GM12878 (cell line): ENCODE measurements at regions not wholly inside any gene's neighbourhood (a gene's known extent, or its start where the extent isn't known, plus 50 kb on each side); places are given as distances from the start of the nearest gene placed in this dataset.
A peak's percentile ranks its signal among the peaks of the same experiment; 100 is the strongest.

ENCODE experiments used
- ATAC-seq: fragments of 200-7000 bp; cut with Tn5 transposase; 3 replicates; pipeline ENCODE4 v1.9.1; 2020; ENCODE audit warnings: mild to moderate bottlenecking, moderate library complexity
- BruUV-seq: library from RNA; stranded (reverse); fragments of 400-500 nt; replicated peaks from 2 replicates; lab custom pipeline; 2021; lab: Mats Ljungman, UMichigan
- CTCF ChIA-PET: fragments of 300-600 bp; sonication (Branson Sonifier 250); formaldehyde crosslinking; extraction: SDS; loops from one replicate; lab custom pipeline; 2021; ENCODE audit warnings: inconsistent platforms; lab: Yijun Ruan, JAX
- POLR2A ChIA-PET: fragments of 350-600 bp; formaldehyde crosslinking; extraction: SDS; loops from one replicate; lab custom pipeline; 2021; ENCODE audit warnings: inconsistent platforms; lab: Charles Lee
- RAD21 ChIA-PET: fragments of 300-600 bp; sonication (Branson Sonifier 250); formaldehyde crosslinking; loops from one replicate; lab custom pipeline; 2023; ENCODE audit warnings: antibody characterized with exemption; ENCODE audit not compliant: unreplicated experiment; lab: Charles Lee
- SMC1A ChIA-PET: fragments of 300-600 bp; sonication (Branson Sonifier 250); formaldehyde crosslinking; loops from one replicate; lab custom pipeline; 2023; ENCODE audit not compliant: unreplicated experiment, uncharacterized antibody; lab: Charles Lee
- DNase-seq: peaks from one replicate; pipeline ENCODE4 v3.0.0-alpha.2; 2011; ENCODE audit warnings: low read depth, low spot score
- FAIRE-seq: peaks from 3 replicates; lab custom pipeline; 2011; peaks lifted over from hg19 to GRCh38; lab: Jason Lieb, UNC
- H2AFZ ChIP-seq: 2 replicates; pipeline ENCODE4 v1.6.0; 2011; ENCODE audit warnings: low read depth, low read length, control low read depth; ENCODE audit not compliant: control insufficient read depth
- H3K27ac ChIP-seq: 2 replicates; pipeline ENCODE4 v1.5.1; 2011; ENCODE audit warnings: control low read depth; ENCODE audit not compliant: control insufficient read depth, insufficient read depth
- H3K27me3 ChIP-seq, 2 experiments: replicated peaks in 1 of 2; 2 replicates each; pipeline versions ENCODE4 v1.6.0 to v1.6.1; 2011; ENCODE audit warnings: low read length in 1 of 2; ENCODE audit not compliant: control insufficient read depth in 2 of 2, insufficient read depth in 2 of 2
- H3K36me3 ChIP-seq, 2 experiments: 2 replicates each; pipeline ENCODE4 v1.5.1; 2011; ENCODE audit warnings: low read length in 1 of 2; ENCODE audit not compliant: control insufficient read depth in 2 of 2, insufficient read depth in 2 of 2
- H3K4me1 ChIP-seq: 2 replicates; pipeline ENCODE4 v1.6.1; 2011; ENCODE audit warnings: mild to moderate bottlenecking, low read length, moderate library complexity, mixed read lengths; ENCODE audit not compliant: control insufficient read depth, insufficient read depth
- H3K4me2 ChIP-seq: 2 replicates; pipeline ENCODE4 v1.6.0; 2011; ENCODE audit warnings: control low read depth; ENCODE audit not compliant: control insufficient read depth, insufficient read depth
- H3K4me3 ChIP-seq: fragments of 200-600 bp; sonication (generic); 2 replicates; pipeline ENCODE4 v1.5.1; 2016
- H3K79me2 ChIP-seq: 2 replicates; pipeline ENCODE4 v1.6.0; 2011; ENCODE audit warnings: low read length; ENCODE audit not compliant: control insufficient read depth, insufficient read depth
- H3K9ac ChIP-seq: 2 replicates; pipeline ENCODE4 v1.8.0; 2011; ENCODE audit warnings: low read length, control low read depth, mixed read lengths; ENCODE audit not compliant: control insufficient read depth, insufficient read depth
- H3K9me3 ChIP-seq: replicated peaks from 3 replicates; pipeline ENCODE4 v1.5.1; 2011; ENCODE audit warnings: mild to moderate bottlenecking, low read length; ENCODE audit not compliant: control insufficient read depth, insufficient read depth
- H4K20me1 ChIP-seq: 2 replicates; pipeline ENCODE4 v1.6.0; 2011; ENCODE audit not compliant: control insufficient read depth, insufficient read depth
- ASH2L ChIP-seq: fragments of 300-600, 200-600 bp; sonication (generic); IDR thresholded peaks from 2 replicates; pipeline ENCODE4 v1.6.1; 2017; ENCODE audit warnings: low read depth, mild to moderate bottlenecking, borderline replicate concordance
- BCL11A ChIP-seq: IDR thresholded peaks from 2 replicates; pipeline ENCODE4 v1.6.1; 2011; ENCODE audit warnings: low read depth, low read length
- CTCF ChIP-seq, 3 experiments: IDR thresholded peaks in 2 of 3; conservative IDR thresholded peaks in 1 of 3; 2 replicates each; pipeline ENCODE4 v1.5.1; 2011; ENCODE audit warnings: low read depth in 3 of 3, low read length in 3 of 3, mild to moderate bottlenecking in 3 of 3, control low read depth in 2 of 3, moderate library complexity in 2 of 3, inconsistent platforms in 1 of 3, mixed read lengths in 1 of 3; ENCODE audit not compliant: control insufficient read depth in 2 of 3, insufficient read depth in 1 of 3; ENCODE audit errors: extremely low read depth in 1 of 3
- EZH2 ChIP-seq: IDR thresholded peaks from 2 replicates; pipeline ENCODE4 v1.6.1; 2012; ENCODE audit warnings: low read depth, mild to moderate bottlenecking, control low read depth, inconsistent platforms, low read length, borderline replicate concordance; ENCODE audit not compliant: control insufficient read depth
- IRF4 ChIP-seq: IDR thresholded peaks from 2 replicates; pipeline ENCODE4 v1.6.1; 2011; ENCODE audit warnings: low read depth, low read length
- POU2F2 ChIP-seq: IDR thresholded peaks from 3 replicates; pipeline ENCODE4 v1.6.1; 2011; ENCODE audit warnings: low read depth, mild to moderate bottlenecking, low read length, borderline replicate concordance
- RAD21 ChIP-seq: IDR thresholded peaks from 2 replicates; pipeline ENCODE4 v1.6.1; 2011; ENCODE audit warnings: mild to moderate bottlenecking, low read depth, low read length, moderate library complexity; ENCODE audit not compliant: insufficient read depth
- RCOR1 ChIP-seq: conservative IDR thresholded peaks from 2 replicates; pipeline ENCODE4 v1.6.1; 2012; ENCODE audit warnings: low read depth, low read length, improper control_type of control experiment
- RELA ChIP-seq: fragments of 450-650 bp; IDR thresholded peaks from 2 replicates; pipeline ENCODE4 v1.8.0; 2014; ENCODE audit warnings: borderline replicate concordance; ENCODE audit not compliant: partially characterized antibody
- SPI1 ChIP-seq: IDR thresholded peaks from 2 replicates; pipeline ENCODE4 v1.6.1; 2011; ENCODE audit warnings: low read depth, mild to moderate bottlenecking, low read length, moderate library complexity, borderline replicate concordance; ENCODE audit not compliant: insufficient read depth
- SREBF2 ChIP-seq: IDR thresholded peaks from 2 replicates; pipeline ENCODE4 v1.6.1; 2012; ENCODE audit warnings: mild to moderate bottlenecking, low read length
- ZNF274 ChIP-seq: IDR thresholded peaks from one replicate; pipeline ENCODE4 v1.8.0; 2011; ENCODE audit not compliant: insufficient read length, insufficient read depth
- WGBS: methylation state at CpG from one replicate; pipeline ENCODE4 v1.1.6; 2016; ENCODE audit warnings: low lambda C conversion rate; ENCODE audit not compliant: insufficient replicate concordance, insufficient coverage; ENCODE audit errors: missing lambda C conversion rate; 5-methylcytosine and 5-hydroxymethylcytosine counted together
- in situ Hi-C: fragments of 300-500 bp; cut with MboI; formaldehyde crosslinking; loops from 9 replicates; pipeline ENCODE4 v1.14.3; 2018; ENCODE audit warnings: mixed read lengths
- intact Hi-C: fragments of 100-400 bp; cut with micrococcal nuclease; formaldehyde crosslinking; loops from one replicate; pipeline ENCODE4 v1.14.2; 2022; ENCODE audit not compliant: unreplicated experiment

GRCh38 chr14:106822905-106823304, 1296.5 kb downstream of the TMEM121 start:
- FAIRE-seq (no peak), DNase-seq (no peak), ATAC-seq (no peak)
- CTCF ChIA-PET: interaction anchor here (0.9 to 4.4 kb wide), 7 partner anchors 9 to 147 kb away, joined by 3 to 94 read pairs (median 8); no protein-coding TSS in a partner anchor
- no peak overlapping the region for H3K27ac ChIP-seq
- no peaks in the 10 kb centered on the region for H3K36me3 ChIP-seq
- H3K9ac ChIP-seq: peak overlapping the region; percentile 21; the same call in 1 of the 2 replicates
- no peaks in the 10 kb centered on the region for H3K79me2 ChIP-seq
- RAD21 ChIA-PET: interaction anchor here (2.9 kb wide), 1 partner anchor 50 kb away, joined by 11 read pairs; no protein-coding TSS in a partner anchor
- no peaks in the 10 kb centered on the region; a peak in 1 of 4 replicates for H3K27me3 ChIP-seq
- H3K4me3 ChIP-seq: no peak overlapping the region
- peak overlapping the region; percentile 49 for H2AFZ ChIP-seq
- H3K4me2 ChIP-seq: peak overlapping the region; percentile 66
- peaks cover 20% of the 10 kb centered on the region for H3K4me1 ChIP-seq
- 19% methylated on average over 7 of the region's 7 CpGs for WGBS
- SMC1A ChIA-PET: interaction anchor here (0.9 to 1.1 kb wide), 4 partner anchors 21 to 51 kb away, joined by 3 to 4 read pairs (median 3); no protein-coding TSS in a partner anchor
- H4K20me1 ChIP-seq: no peaks in the 10 kb centered on the region
- TF ChIP-seq SREBF2 (no peak), POU2F2 (peak; percentile 79; the same call in 2 of the 3 replicates), SPI1 (no peak), IRF4 (0 out of 2 replicates have a peak, but pooled peaks have one; percentile 28)
- POLR2A ChIA-PET: no interaction called here
- BruUV-seq: no TSS peak
- intact Hi-C loops: no loop called here
- no peaks in the 10 kb centered on the region; the same call in 2 of the 3 replicates for H3K9me3 ChIP-seq
- in situ Hi-C loops: no loop called here

GRCh38 chr14:106823552-106823951, 1297.2 kb downstream of the TMEM121 start:
- ChIA-PET RAD21 (interaction anchor here (2.9 kb wide), 1 partner anchor 49 kb away, joined by 11 read pairs; no protein-coding TSS in a partner anchor), POLR2A (no interaction called here), CTCF (interaction anchor here (1.5 to 4.4 kb wide), 5 partner anchors 8 to 50 kb away, joined by 4 to 94 read pairs (median 16); no protein-coding TSS in a partner anchor), SMC1A (interaction anchor here (0.9 to 1.0 kb wide), 3 partner anchors 21 to 50 kb away, joined by 3 to 4 read pairs (median 3); no protein-coding TSS in a partner anchor)
- BruUV-seq: no TSS peak
- Histone ChIP-seq H3K4me3 (no peak overlapping the region), H3K27me3 (no peaks in the 10 kb centered on the region; a peak in 1 of 4 replicates), H3K4me2 (no peak overlapping the region), H3K36me3 (no peaks in the 10 kb centered on the region), H3K4me1 (peaks cover 20% of the 10 kb centered on the region), H3K79me2 (no peaks in the 10 kb centered on the region), H3K9me3 (no peaks in the 10 kb centered on the region; the same call in 2 of the 3 replicates), H3K27ac (no peak overlapping the region), H3K9ac (no peak overlapping the region), H4K20me1 (no peaks in the 10 kb centered on the region), H2AFZ (peak overlapping the region; percentile 49; the same call in 1 of the 2 replicates)
- in situ Hi-C loops (no loop called here), intact Hi-C loops (no loop called here)
- WGBS: 73% methylated on average over 7 of the region's 7 CpGs
- ATAC-seq: no peak
- DNase-seq: no peak
- no peak for FAIRE-seq
- TF ChIP-seq EZH2 (no peak), BCL11A (no peak), ASH2L (no peak), RELA (no peak), ZNF274 (no peak), CTCF (IDR thresholded peaks at IDR 0.05 in 2 of 3, conservative IDR thresholded peaks at IDR 0.05 in 1 of 3; ENCODE audit: control insufficient read depth in 2 of 3, extremely low read depth in 1 of 3, insufficient read depth in 1 of 3, low read depth in 3 of 3, low read length in 3 of 3) (no peak), RCOR1 (no peak), RAD21 (no peak)
